ENCODE measurements at regions not wholly inside any gene's neighbourhood (a gene's known extent, or its start where the extent isn't known, plus 50 kb on each side); places are given as distances from the start of the nearest gene placed in this dataset.

GRCh38 chr20:24136659-24137246, 148.2 kb upstream of the GGTLC1 start:
- Histone ChIP-seq H3K36me3 (ENCODE audit: control insufficient read depth, insufficient read depth, low read length) (no peaks in the 10 kb centered on the region), H3K27ac (ENCODE audit: low read length) (peak overlapping the region; percentile 68), H3K4me1 (ENCODE audit: control insufficient read depth, insufficient read depth, low read length) (peaks cover 56% of the 10 kb centered on the region), H3K4me3 (ENCODE audit: low read length) (no peak overlapping the region), H3K9me3 (ENCODE audit: control insufficient read depth, insufficient read depth, low read length) (peaks cover 3% of the 10 kb centered on the region), H3K27me3 (ENCODE audit: control insufficient read depth, insufficient read depth, low read length) (no peaks in the 10 kb centered on the region)
- Mint-ChIP-seq H3K9me3 (peaks cover 0 to 2% of the 10 kb centered on the region in 2 donors), H3K27ac (peak overlapping the region; percentile 88 to 95), H3K36me3 (no peaks in the 10 kb centered on the region), H3K4me1 (peaks cover 79 to 83% of the 10 kb centered on the region in 2 donors), H3K4me3 (peak overlapping the region; percentile 75), H3K27me3 (ENCODE audit: low read depth in 2 of 2) (no peaks in the 10 kb centered on the region)
- TF ChIP-seq CTCF (IDR thresholded peaks at IDR 0.05), result no peak
- DNase-seq (no peak), ATAC-seq (peak in 1 of 3 donors; percentile 30)
- intact Hi-C loops (cut with micrococcal nuclease), result no loop called here
- WGBS (ENCODE audit: insufficient coverage), result 68% methylated on average over 2 of the region's 2 CpGs

GRCh38 chr20:24135781-24136180, 147.2 kb upstream of the GGTLC1 start:
- intact Hi-C loops (cut with micrococcal nuclease), result no loop called here

DNA sequence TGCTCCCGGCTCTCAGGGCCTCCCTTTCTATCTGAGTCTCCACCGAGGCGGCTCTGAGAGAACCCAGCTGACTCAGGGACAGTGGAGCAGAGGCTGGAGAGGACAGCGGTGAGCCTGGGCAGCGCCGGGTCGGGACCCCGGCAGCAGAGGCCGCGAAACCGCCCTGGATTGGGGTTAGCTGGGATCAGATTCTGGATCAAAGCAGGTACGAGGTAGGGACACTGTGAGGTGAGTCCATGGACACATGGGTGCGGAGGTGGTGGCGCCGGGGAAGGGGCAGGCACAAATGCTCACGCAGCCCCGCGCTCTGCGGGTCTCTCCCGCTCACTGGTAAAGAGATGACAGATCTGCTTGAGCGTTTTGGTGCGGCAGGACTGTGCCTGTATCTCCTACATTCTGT, 146.4 kb upstream of the GGTLC1 start:
- intact Hi-C loops (cut with micrococcal nuclease), result no loop called here

More at GRCh38 chr20:24135781-24136180, 147.2 kb upstream of the GGTLC1 start:
- Mint-ChIP-seq H3K36me3 (no peaks in the 10 kb centered on the region), H3K4me1 (peaks cover 82 to 83% of the 10 kb centered on the region in 2 donors), H3K4me3 (peak overlapping the region; percentile 75), H3K27me3 (ENCODE audit: low read depth in 2 of 2) (no peaks in the 10 kb centered on the region), H3K9me3 (peaks cover 0 to 2% of the 10 kb centered on the region in 2 donors), H3K27ac (peak overlapping the region; percentile 88 to 95)
- DNase-seq (peak; percentile 16 to 24), ATAC-seq (peak; percentile 38 to 77 (median 49))
- TF ChIP-seq CTCF (IDR thresholded peaks at IDR 0.05), result no peak
- no peaks in the 10 kb centered on the region for H3K36me3 ChIP-seq (ENCODE audit: control insufficient read depth, insufficient read depth, low read length)
- WGBS (ENCODE audit: insufficient coverage), result 45% methylated on average over 11 of the region's 12 CpGs
- H3K27ac ChIP-seq (ENCODE audit: low read length), result peak overlapping the region; percentile 68
- no peaks in the 10 kb centered on the region for H3K9me3 ChIP-seq (ENCODE audit: control insufficient read depth, insufficient read depth, low read length)
- H3K4me3 ChIP-seq (ENCODE audit: low read length), result no peak overlapping the region
- no peaks in the 10 kb centered on the region for H3K27me3 ChIP-seq (ENCODE audit: control insufficient read depth, insufficient read depth, low read length)
- H3K4me1 ChIP-seq (ENCODE audit: control insufficient read depth, insufficient read depth, low read length), result peaks cover 56% of the 10 kb centered on the region

More for the DNA sequence above, 146.4 kb upstream of the GGTLC1 start:
- no peaks in the 10 kb centered on the region for H3K9me3 ChIP-seq (ENCODE audit: control insufficient read depth, insufficient read depth, low read length)
- ATAC-seq, result no peak
- H3K4me3 ChIP-seq (ENCODE audit: low read length), result no peak overlapping the region
- H3K27ac ChIP-seq (ENCODE audit: low read length), result no peak overlapping the region
- H3K27me3 ChIP-seq (ENCODE audit: control insufficient read depth, insufficient read depth, low read length), result no peaks in the 10 kb centered on the region
- no peak for TF ChIP-seq CTCF (IDR thresholded peaks at IDR 0.05)
- H3K27me3 Mint-ChIP-seq (ENCODE audit: low read depth in 2 of 2), result no peaks in the 10 kb centered on the region
- H3K36me3 ChIP-seq (ENCODE audit: control insufficient read depth, insufficient read depth, low read length), result no peaks in the 10 kb centered on the region
- no peak overlapping the region for H3K4me3 Mint-ChIP-seq
- no peak for DNase-seq
- peaks cover 74 to 75% of the 10 kb centered on the region in 2 donors for H3K4me1 Mint-ChIP-seq
- WGBS (ENCODE audit: insufficient coverage), result 94% methylated on average over 22 of the region's 22 CpGs
- H3K9me3 Mint-ChIP-seq, result peaks cover 0 to 2% of the 10 kb centered on the region in 2 donors
- H3K36me3 Mint-ChIP-seq, result no peaks in the 10 kb centered on the region
- peak overlapping the region; percentile 65 to 95 for H3K27ac Mint-ChIP-seq
- peaks cover 56% of the 10 kb centered on the region for H3K4me1 ChIP-seq (ENCODE audit: control insufficient read depth, insufficient read depth, low read length)
